ENCODE measurements at regions not wholly inside any gene's neighbourhood (a gene's known extent, or its start where the extent isn't known, plus 50 kb on each side); places are given as distances from the start of the nearest gene placed in this dataset.

DNA sequence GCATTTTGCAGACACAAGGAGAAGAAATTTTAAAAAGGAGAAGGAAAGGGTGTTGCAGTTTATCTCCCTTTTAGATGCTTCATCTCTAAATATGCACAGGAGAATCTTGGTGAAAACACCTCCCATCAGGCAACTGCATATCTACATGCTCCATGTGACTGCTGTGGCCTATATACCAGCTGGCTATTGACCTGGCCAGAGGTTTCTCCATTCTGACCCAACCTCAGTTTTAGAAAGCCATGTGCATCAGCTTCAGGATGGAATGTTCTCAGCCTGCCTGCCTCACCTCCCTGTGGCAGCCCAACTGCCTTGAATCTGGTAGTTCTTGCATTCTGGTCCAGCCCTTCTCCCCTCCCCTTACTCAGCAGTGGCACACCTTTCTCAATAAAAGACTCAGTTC, 1958.8 kb upstream of the CELF4 start:
- H3K36me3 ChIP-seq (ENCODE audit: insufficient read depth, insufficient read length, low read length): no peaks in the 10 kb centered on the region
- no peak overlapping the region for H3K9ac ChIP-seq (ENCODE audit: insufficient read length, low read depth)
- H3K4me3 ChIP-seq (ENCODE audit: insufficient read length, low read depth): no peak overlapping the region
- H3K9me3 ChIP-seq (ENCODE audit: insufficient read depth, low read length): no peaks in the 10 kb centered on the region
- no peak for DNase-seq (ENCODE audit: low read depth, low spot score)
- H3K27me3 ChIP-seq (ENCODE audit: insufficient read depth, insufficient read length): no peaks in the 10 kb centered on the region
- TF ChIP-seq ZNF274 (IDR thresholded peaks at IDR 0.05; ENCODE audit: low read depth, low read length) (no peak), YY1 (IDR thresholded peaks at IDR 0.05; ENCODE audit: insufficient read depth, insufficient read length) (no peak), SUZ12 (IDR thresholded peaks at IDR 0.05; ENCODE audit: extremely low read depth, insufficient read depth, insufficient read length) (no peak)
- H3K4me1 ChIP-seq (ENCODE audit: insufficient read depth, insufficient read length): no peaks in the 10 kb centered on the region

DNA sequence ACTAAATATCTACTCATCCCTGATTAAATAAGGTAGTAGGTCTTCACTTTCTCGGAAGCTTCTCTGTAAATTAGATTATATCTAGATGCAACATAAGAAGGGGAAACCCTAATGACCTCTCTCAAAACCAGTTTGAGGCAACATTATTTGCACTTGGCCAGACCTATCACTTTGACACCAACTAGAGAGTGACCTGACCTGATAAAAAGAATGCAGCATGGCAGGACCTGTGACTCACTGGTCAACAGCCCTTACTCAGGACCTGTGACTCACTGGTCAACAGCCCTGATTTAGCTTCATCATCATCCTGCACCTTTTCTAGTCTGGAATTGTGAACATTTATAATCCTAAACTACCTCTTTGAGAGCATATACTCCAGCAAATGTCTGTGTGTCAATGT, 1957.7 kb upstream of the CELF4 start:
- no peaks in the 10 kb centered on the region for H3K9me3 ChIP-seq (ENCODE audit: insufficient read depth, low read length)
- H3K4me3 ChIP-seq (ENCODE audit: insufficient read length, low read depth): no peak overlapping the region
- TF ChIP-seq ZNF274 (IDR thresholded peaks at IDR 0.05; ENCODE audit: low read depth, low read length): no peak
- TF ChIP-seq YY1 (IDR thresholded peaks at IDR 0.05; ENCODE audit: insufficient read depth, insufficient read length): no peak
- TF ChIP-seq SUZ12 (IDR thresholded peaks at IDR 0.05; ENCODE audit: extremely low read depth, insufficient read depth, insufficient read length): no peak
- H3K36me3 ChIP-seq (ENCODE audit: insufficient read depth, insufficient read length, low read length): no peaks in the 10 kb centered on the region
- H3K9ac ChIP-seq (ENCODE audit: insufficient read length, low read depth): no peak overlapping the region
- no peaks in the 10 kb centered on the region for H3K27me3 ChIP-seq (ENCODE audit: insufficient read depth, insufficient read length)
- H3K4me1 ChIP-seq (ENCODE audit: insufficient read depth, insufficient read length): no peaks in the 10 kb centered on the region
- no peak for DNase-seq (ENCODE audit: low read depth, low spot score)

DNA sequence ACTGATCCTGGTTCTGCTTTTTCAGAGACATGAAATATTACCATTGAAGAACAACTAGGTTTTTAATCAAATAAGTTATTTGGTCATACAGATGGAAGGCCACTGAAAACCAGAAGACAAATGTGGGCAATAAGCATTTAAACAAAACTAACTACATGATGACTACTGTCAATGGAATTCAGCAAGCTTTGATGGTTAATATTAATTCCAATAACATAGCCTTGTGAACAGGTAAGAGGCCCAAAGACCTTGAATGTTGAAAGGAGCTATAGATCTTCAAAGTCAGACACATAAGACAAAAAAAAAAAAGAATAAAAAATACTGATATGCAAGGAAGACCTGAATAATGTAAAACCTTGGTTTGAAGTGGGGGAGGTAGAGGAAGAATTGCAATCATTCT, 1955.6 kb upstream of the CELF4 start:
- no peaks in the 10 kb centered on the region for H3K9me3 ChIP-seq (ENCODE audit: insufficient read depth, low read length)
- no peak for DNase-seq (ENCODE audit: low read depth, low spot score)
- H3K9ac ChIP-seq (ENCODE audit: insufficient read length, low read depth): no peak overlapping the region
- TF ChIP-seq SUZ12 (IDR thresholded peaks at IDR 0.05; ENCODE audit: extremely low read depth, insufficient read depth, insufficient read length) (no peak), YY1 (IDR thresholded peaks at IDR 0.05; ENCODE audit: insufficient read depth, insufficient read length) (no peak), ZNF274 (IDR thresholded peaks at IDR 0.05; ENCODE audit: low read depth, low read length) (no peak)
- no peaks in the 10 kb centered on the region for H3K4me1 ChIP-seq (ENCODE audit: insufficient read depth, insufficient read length)
- H3K27me3 ChIP-seq (ENCODE audit: insufficient read depth, insufficient read length): no peaks in the 10 kb centered on the region
- H3K4me3 ChIP-seq (ENCODE audit: insufficient read length, low read depth): no peak overlapping the region
- H3K36me3 ChIP-seq (ENCODE audit: insufficient read depth, insufficient read length, low read length): no peaks in the 10 kb centered on the region

DNA sequence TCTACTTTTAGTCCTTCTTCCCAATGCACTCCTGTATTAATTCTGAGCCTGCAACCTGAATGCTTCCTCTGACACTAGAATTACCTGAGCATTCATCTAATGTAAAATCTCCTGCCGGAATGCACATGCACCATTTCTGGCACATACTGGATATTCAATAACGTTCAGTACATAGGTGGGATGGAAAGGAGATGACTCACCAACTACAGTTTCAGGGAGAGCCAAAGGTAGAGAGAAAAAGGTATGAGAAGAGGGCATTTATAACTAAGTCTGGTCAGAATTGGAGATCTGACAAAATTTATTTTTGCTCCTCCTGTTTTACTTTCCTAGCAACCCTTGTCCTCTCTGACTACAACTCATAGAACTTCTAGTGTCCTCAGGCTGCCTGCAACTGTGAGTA, 1954.1 kb upstream of the CELF4 start:
- TF ChIP-seq YY1 (IDR thresholded peaks at IDR 0.05; ENCODE audit: insufficient read depth, insufficient read length) (no peak), SUZ12 (IDR thresholded peaks at IDR 0.05; ENCODE audit: extremely low read depth, insufficient read depth, insufficient read length) (no peak), ZNF274 (IDR thresholded peaks at IDR 0.05; ENCODE audit: low read depth, low read length) (no peak)
- no peak overlapping the region for H3K4me3 ChIP-seq (ENCODE audit: insufficient read length, low read depth)
- H3K9ac ChIP-seq (ENCODE audit: insufficient read length, low read depth): no peak overlapping the region
- no peaks in the 10 kb centered on the region for H3K36me3 ChIP-seq (ENCODE audit: insufficient read depth, insufficient read length, low read length)
- H3K9me3 ChIP-seq (ENCODE audit: insufficient read depth, low read length): no peaks in the 10 kb centered on the region
- no peaks in the 10 kb centered on the region for H3K27me3 ChIP-seq (ENCODE audit: insufficient read depth, insufficient read length)
- no peaks in the 10 kb centered on the region for H3K4me1 ChIP-seq (ENCODE audit: insufficient read depth, insufficient read length)
- DNase-seq (ENCODE audit: low read depth, low spot score): no peak

DNA sequence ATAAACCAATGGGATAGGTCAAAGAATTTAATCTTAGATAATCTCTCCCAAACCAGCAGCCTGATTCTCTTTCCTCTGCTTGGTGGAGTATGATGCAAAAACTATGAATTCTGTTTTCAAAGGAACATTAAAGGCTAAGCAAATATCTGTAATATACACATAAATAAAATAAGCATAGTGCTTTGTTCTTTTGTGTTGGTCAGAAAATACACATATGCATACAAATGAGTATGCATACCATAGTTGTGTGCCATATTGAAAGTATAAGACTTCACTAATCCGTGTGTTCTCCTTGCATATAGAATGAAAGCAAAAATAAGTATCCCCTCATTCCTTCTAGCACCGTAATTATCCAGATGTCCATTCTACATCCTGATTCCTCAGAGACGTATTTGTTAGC, 1949.7 kb upstream of the CELF4 start:
- DNase-seq (ENCODE audit: low read depth, low spot score): no peak
- no peak overlapping the region for H3K9ac ChIP-seq (ENCODE audit: insufficient read length, low read depth)
- TF ChIP-seq YY1 (IDR thresholded peaks at IDR 0.05; ENCODE audit: insufficient read depth, insufficient read length) (no peak), ZNF274 (IDR thresholded peaks at IDR 0.05; ENCODE audit: low read depth, low read length) (no peak), SUZ12 (IDR thresholded peaks at IDR 0.05; ENCODE audit: extremely low read depth, insufficient read depth, insufficient read length) (no peak)

DNA sequence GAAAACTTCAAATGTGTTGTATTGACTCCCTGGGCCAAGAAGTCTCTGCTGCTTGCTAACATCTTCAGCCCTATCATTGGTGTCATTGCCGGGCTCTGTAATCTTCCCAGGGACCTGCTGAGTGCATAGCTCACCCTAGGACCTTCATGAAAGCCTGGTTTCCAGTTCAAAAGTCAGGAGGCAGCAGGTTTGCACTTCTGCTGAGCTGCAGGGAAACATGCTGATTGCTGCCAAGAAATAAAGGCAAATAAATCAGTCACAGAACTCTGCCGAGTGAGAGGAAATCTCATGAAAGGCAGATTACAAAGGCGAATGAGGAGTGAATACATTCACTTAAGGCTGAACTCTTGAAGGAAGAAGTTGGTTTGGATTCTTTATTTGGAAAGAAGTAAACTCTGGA, 1947.6 kb upstream of the CELF4 start:
- no peaks in the 10 kb centered on the region for H3K36me3 ChIP-seq (ENCODE audit: insufficient read depth, insufficient read length, low read length)
- no peaks in the 10 kb centered on the region for H3K9me3 ChIP-seq (ENCODE audit: insufficient read depth, low read length)
- no peaks in the 10 kb centered on the region for H3K27me3 ChIP-seq (ENCODE audit: insufficient read depth, insufficient read length)
- H3K4me1 ChIP-seq (ENCODE audit: insufficient read depth, insufficient read length): no peaks in the 10 kb centered on the region
- no peak overlapping the region for H3K4me3 ChIP-seq (ENCODE audit: insufficient read length, low read depth)
- no peak overlapping the region for H3K9ac ChIP-seq (ENCODE audit: insufficient read length, low read depth)
- DNase-seq (ENCODE audit: low read depth, low spot score): no peak
- TF ChIP-seq YY1 (IDR thresholded peaks at IDR 0.05; ENCODE audit: insufficient read depth, insufficient read length) (no peak), ZNF274 (IDR thresholded peaks at IDR 0.05; ENCODE audit: low read depth, low read length) (no peak), SUZ12 (IDR thresholded peaks at IDR 0.05; ENCODE audit: extremely low read depth, insufficient read depth, insufficient read length) (no peak)

More for the DNA sequence above, 1949.7 kb upstream of the CELF4 start:
- H3K4me1 ChIP-seq (ENCODE audit: insufficient read depth, insufficient read length): no peaks in the 10 kb centered on the region
- no peaks in the 10 kb centered on the region for H3K27me3 ChIP-seq (ENCODE audit: insufficient read depth, insufficient read length)
- no peaks in the 10 kb centered on the region for H3K9me3 ChIP-seq (ENCODE audit: insufficient read depth, low read length)
- H3K36me3 ChIP-seq (ENCODE audit: insufficient read depth, insufficient read length, low read length): no peaks in the 10 kb centered on the region
- no peak overlapping the region for H3K4me3 ChIP-seq (ENCODE audit: insufficient read length, low read depth)

DNA sequence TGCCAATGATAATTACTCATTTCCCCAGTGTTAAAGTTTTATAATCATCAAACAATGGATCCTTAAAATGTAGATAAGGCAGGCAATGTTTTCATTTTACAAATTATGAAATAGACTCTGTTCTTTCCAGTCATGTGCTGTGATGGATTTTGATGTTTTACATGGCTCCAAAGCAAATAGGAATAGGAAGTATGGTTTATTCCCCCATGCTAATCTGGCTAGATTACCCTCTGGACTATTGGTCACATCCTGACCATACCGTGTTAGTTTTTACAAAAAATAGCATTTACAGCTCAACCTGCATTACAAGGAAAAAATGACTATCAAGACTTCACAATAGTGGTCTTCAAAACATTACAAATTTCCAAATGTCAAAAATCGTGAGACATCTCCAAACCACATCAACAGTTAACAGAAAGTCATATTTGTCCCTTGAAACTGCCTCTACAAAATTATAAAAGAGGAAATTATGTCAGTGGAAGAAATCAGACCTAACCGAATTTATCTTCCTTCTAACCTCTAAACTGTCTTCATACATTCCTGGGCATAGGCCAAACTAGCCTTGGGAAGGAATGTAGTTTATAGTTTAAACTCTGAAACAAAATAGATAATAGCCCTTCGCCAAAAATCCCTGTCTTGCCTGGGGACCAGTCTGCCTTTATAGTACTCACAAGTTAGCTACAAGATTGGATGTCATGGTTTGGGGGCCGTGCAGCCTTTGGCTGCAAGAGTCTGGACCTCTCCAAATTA, 1941.2 kb upstream of the CELF4 start:
- no peak overlapping the region for H3K9ac ChIP-seq (ENCODE audit: insufficient read length, low read depth)
- TF ChIP-seq ZNF274 (IDR thresholded peaks at IDR 0.05; ENCODE audit: low read depth, low read length) (no peak), SUZ12 (IDR thresholded peaks at IDR 0.05; ENCODE audit: extremely low read depth, insufficient read depth, insufficient read length) (no peak), YY1 (IDR thresholded peaks at IDR 0.05; ENCODE audit: insufficient read depth, insufficient read length) (no peak)
- no peaks in the 10 kb centered on the region for H3K4me1 ChIP-seq (ENCODE audit: insufficient read depth, insufficient read length)
- DNase-seq (ENCODE audit: low read depth, low spot score): no peak
- no peaks in the 10 kb centered on the region for H3K36me3 ChIP-seq (ENCODE audit: insufficient read depth, insufficient read length, low read length)
- H3K9me3 ChIP-seq (ENCODE audit: insufficient read depth, low read length): no peaks in the 10 kb centered on the region
- H3K4me3 ChIP-seq (ENCODE audit: insufficient read length, low read depth): no peak overlapping the region
- no peaks in the 10 kb centered on the region for H3K27me3 ChIP-seq (ENCODE audit: insufficient read depth, insufficient read length)

All from NT2/D1 (cell line).